Ovary (tissue), 7 donors: ENCODE measurements at regions not wholly inside any gene's neighbourhood (a gene's known extent, or its start where the extent isn't known, plus 50 kb on each side); places are given as distances from the start of the nearest gene placed in this dataset.

Experiments
- DNase-seq, 5 donors: peaks; one replicate each; pipeline ENCODE4 v3.0.0-alpha.2; 2019 to 2020
- H3K27ac ChIP-seq, 2 donors: fragments of 200-600 bp; one replicate each; pipeline versions ENCODE4 v1.5.1 to v1.8.0; 2019 to 2022
- H3K27me3 ChIP-seq: fragments of 200-600 bp; one replicate; pipeline ENCODE4 v1.8.0; 2022
- H3K36me3 ChIP-seq: fragments of 200-600 bp; sonication (generic); one replicate; pipeline ENCODE4 v1.5.1; 2019
- H3K4me1 ChIP-seq: one replicate; pipeline ENCODE4 v1.8.1; 2013; ENCODE audit warnings: mild to moderate bottlenecking, moderate library complexity; ENCODE audit not compliant: insufficient read depth
- H3K4me3 ChIP-seq: fragments of 200-600 bp; sonication (generic); one replicate; pipeline ENCODE4 v1.5.1; 2017
- H3K9me3 ChIP-seq, 2 donors: fragments of 200-600 bp in 1 of 2; sonication (generic) in 1 of 2; one replicate each; pipeline versions ENCODE4 v1.5.1 to v1.8.1; 2013 to 2019; ENCODE audit warnings: mild to moderate bottlenecking in 1 of 2, moderate library complexity in 1 of 2
- EP300 ChIP-seq: sonication (generic); formaldehyde crosslinking; IDR thresholded peaks from one replicate; pipeline ENCODE4 v1.6.1; 2017; ENCODE audit warnings: antibody characterized with exemption
- POLR2A ChIP-seq: fragments of 450-650 bp; IDR thresholded peaks from one replicate; pipeline ENCODE4 v1.6.1; 2017; ENCODE audit warnings: antibody characterized with exemption, mild to moderate bottlenecking, moderate library complexity
- WGBS, 3 donors: extraction: QIAGEN DNeasy Blood & Tissue Kit in 1 of 3; methylation state at CpG; one replicate each; pipeline versions ENCODE4 v1.1.5 to v1.1.7; 2013 to 2017; 5-methylcytosine and 5-hydroxymethylcytosine counted together
- intact Hi-C, 4 donors: fragments of 100-400 bp; cut with DNase I; formaldehyde crosslinking; loops; one replicate each; pipeline versions ENCODE4 v1.11.0 to v1.15.1; 2022 to 2023
- TF ChIP-seq, protein P1 (sequence below), 3 donors: fragments of 450-650 bp in 2 of 3; fragments of 200-600 bp in 1 of 3; IDR thresholded peaks; one replicate each; pipeline versions ENCODE4 v1.5.1 to v1.8.0; 2016 to 2022; ENCODE audit warnings: antibody characterized with exemption in 3 of 3, mild to moderate bottlenecking in 1 of 3
- donor health status: DM: no; HTN: no; CAD: no; lungs with moderate emphysema.
- donor health status: DM: no; HTN: no; CAD: no.
- donor health status: Bipolar disorder and iron deficiency.
- donor health status: DM: no; HTN: no; CAD: no.
- donor health status: DM: yes; HTN: yes; CAD: no.

DNA sequence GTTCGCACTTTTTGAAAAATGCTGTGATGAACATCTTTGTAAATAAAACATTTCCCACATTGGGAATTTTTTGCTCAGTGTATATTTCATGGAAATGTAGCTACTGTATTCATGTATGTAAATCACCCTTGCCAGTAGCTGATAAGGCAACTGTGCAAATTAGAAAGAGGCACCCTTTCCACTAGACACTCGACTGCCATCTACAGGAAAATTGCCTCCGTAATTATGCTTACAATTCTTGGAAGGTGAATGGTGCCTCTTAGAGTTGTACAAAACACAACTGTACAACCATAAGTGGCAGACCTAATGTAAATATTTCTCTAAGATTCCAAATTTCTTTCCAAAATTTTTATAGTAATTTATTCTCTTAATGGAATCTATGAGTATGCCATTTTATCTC lies 491.7 kb downstream of the CCSER2 start:
- DNase-seq = no peak
- H3K27ac ChIP-seq = no peak overlapping the region
- H3K4me3 ChIP-seq = no peak overlapping the region
- no peaks in the 10 kb centered on the region for H3K4me1 ChIP-seq
- H3K9me3 ChIP-seq = no peaks in the 10 kb centered on the region
- intact Hi-C loops = no loop called here
- H3K36me3 ChIP-seq = no peaks in the 10 kb centered on the region
- WGBS, 3 donors = 70 to 82% (median 73%) methylated on average over 3 of the region's 3 CpGs
- no peaks in the 10 kb centered on the region for H3K27me3 ChIP-seq
- TF ChIP-seq EP300 = no peak

DNA sequence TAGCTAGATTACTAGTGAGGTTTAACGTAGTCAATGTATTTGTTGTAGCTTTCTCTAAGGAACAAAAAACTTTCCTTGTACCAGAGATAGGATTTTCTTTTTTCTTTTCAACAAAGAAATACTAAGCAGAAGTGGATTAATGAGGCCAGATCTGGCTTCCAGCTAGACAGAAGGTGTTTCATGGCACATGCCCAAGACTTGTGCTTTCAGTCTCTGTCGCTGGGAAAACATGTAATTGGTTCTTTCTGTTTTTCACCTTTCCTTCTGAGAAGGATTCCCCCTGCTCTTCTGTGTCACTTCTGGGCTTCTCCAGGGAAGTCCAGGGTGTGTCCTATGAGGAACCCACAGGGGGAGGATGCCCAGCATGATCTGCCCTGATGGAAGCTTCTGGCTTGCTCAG lies 492.2 kb downstream of the CCSER2 start:
- TF ChIP-seq EP300 (no peak), POLR2A (no peak)
- TF ChIP-seq, protein P1, sequence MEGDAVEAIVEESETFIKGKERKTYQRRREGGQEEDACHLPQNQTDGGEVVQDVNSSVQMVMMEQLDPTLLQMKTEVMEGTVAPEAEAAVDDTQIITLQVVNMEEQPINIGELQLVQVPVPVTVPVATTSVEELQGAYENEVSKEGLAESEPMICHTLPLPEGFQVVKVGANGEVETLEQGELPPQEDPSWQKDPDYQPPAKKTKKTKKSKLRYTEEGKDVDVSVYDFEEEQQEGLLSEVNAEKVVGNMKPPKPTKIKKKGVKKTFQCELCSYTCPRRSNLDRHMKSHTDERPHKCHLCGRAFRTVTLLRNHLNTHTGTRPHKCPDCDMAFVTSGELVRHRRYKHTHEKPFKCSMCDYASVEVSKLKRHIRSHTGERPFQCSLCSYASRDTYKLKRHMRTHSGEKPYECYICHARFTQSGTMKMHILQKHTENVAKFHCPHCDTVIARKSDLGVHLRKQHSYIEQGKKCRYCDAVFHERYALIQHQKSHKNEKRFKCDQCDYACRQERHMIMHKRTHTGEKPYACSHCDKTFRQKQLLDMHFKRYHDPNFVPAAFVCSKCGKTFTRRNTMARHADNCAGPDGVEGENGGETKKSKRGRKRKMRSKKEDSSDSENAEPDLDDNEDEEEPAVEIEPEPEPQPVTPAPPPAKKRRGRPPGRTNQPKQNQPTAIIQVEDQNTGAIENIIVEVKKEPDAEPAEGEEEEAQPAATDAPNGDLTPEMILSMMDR (IDR thresholded peaks at IDR 0.05) = no peak
- Histone ChIP-seq H3K27ac (no peak overlapping the region), H3K4me3 (no peak overlapping the region), H3K36me3 (no peaks in the 10 kb centered on the region), H3K9me3 (no peaks in the 10 kb centered on the region), H3K27me3 (no peaks in the 10 kb centered on the region), H3K4me1 (no peaks in the 10 kb centered on the region)
- intact Hi-C loops = no loop called here
- no peak for DNase-seq
- WGBS, 3 donors = 52 to 73% (median 66%) methylated on average over 2 of the region's 2 CpGs

DNA sequence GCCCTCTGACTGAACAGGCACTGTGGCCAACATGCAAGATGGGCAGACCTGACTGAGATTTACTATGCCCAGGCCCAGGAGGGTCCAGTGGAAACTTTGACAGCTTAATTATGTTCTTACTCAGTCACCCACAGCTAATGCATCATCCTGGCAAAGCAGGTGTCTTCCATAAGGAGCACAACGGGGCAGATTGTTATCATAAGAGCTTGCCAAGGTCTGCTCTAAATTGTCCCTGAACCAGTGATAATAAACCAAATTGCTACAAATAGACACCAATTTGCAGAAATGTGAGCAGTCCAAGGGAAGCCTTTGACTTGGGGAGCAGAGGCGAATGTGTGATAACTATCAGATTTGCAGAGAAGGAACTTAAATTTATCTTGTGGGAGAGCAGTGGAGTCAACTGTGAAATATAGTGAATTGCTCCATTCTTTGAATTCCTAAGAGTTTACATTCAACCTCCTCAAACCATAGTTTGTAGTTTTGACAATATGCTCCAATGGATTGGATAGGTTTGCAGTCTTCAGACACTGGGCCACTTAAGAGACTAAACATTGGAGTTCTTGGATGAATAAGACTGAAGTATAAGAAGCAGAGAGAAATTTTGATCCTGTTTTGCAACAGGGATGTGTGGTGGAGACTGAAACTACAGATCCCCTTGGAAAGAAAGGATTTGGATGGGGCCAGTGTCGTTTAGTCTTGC lies 494.7 kb downstream of the CCSER2 start:
- WGBS, 3 donors = 48 to 58% (median 54%) methylated on average over 3 of the region's 3 CpGs
- no peak overlapping the region for H3K27ac ChIP-seq
- H3K36me3 ChIP-seq = no peaks in the 10 kb centered on the region
- H3K4me3 ChIP-seq = no peak overlapping the region
- H3K4me1 ChIP-seq = no peaks in the 10 kb centered on the region
- H3K27me3 ChIP-seq = no peaks in the 10 kb centered on the region
- intact Hi-C loops = no loop called here
- no peaks in the 10 kb centered on the region for H3K9me3 ChIP-seq
- no peak for TF ChIP-seq POLR2A
- TF ChIP-seq EP300 = no peak
- TF ChIP-seq, protein P1 (IDR thresholded peaks at IDR 0.05) = no peak
- no peak for DNase-seq

DNA sequence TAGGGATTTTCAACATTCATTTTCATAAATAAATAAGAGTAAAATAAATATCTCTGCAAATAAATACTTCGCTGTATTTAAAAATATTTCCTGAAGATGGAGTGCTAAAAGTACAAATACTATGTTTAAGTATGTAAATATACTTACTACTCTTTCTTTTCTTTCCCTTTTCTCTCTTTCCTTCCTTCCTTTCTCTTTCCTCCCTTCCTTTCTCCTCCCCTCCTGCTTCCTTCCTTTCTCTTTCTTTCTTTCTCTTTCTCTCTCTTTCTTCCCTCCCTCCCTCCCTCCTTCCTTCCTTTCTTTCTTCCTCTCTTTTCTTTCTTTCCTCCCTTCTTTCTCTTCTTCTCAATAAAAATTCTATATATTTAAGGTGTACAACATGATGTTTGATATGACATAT lies 496.1 kb downstream of the CCSER2 start:
- Histone ChIP-seq H3K9me3 (no peaks in the 10 kb centered on the region), H3K36me3 (no peaks in the 10 kb centered on the region), H3K4me3 (no peak overlapping the region), H3K4me1 (no peaks in the 10 kb centered on the region), H3K27ac (no peak overlapping the region), H3K27me3 (no peaks in the 10 kb centered on the region)
- no peak for TF ChIP-seq POLR2A
- TF ChIP-seq, protein P1 (IDR thresholded peaks at IDR 0.05) = no peak
- no peak for TF ChIP-seq EP300
- intact Hi-C loops = no loop called here
- 30 to 56% (median 38%) methylated on average over 1 of the region's 1 CpG for WGBS, 3 donors
- no peak for DNase-seq

DNA sequence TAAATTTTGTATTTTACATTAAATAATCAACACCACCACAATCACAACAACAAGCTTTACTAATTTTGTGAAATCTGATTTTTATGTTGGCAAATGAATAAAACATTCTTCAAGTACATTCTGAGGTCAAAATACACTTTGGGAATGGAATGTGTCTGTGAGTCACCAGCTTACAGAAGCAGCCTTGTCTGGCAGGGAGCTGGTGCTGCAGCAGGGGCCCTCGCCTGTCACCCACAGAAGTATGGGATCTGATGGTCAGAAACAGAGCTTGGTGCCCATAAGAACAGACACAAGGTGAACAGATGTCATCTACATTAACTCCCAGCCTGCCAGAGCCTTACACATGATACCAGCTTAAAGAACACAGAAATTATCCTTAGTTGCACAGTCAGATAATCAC lies 496.9 kb downstream of the CCSER2 start:
- no peaks in the 10 kb centered on the region for H3K27me3 ChIP-seq
- intact Hi-C loops = loop anchor here in 1 of 4 donors (1.0 kb wide), 1 partner anchor 37 kb away; no protein-coding TSS in a partner anchor
- no peaks in the 10 kb centered on the region for H3K36me3 ChIP-seq
- WGBS, 3 donors = 37 to 48% (median 46%) methylated on average over 1 of the region's 1 CpG
- H3K4me3 ChIP-seq = no peak overlapping the region
- H3K27ac ChIP-seq = no peak overlapping the region
- no peak for TF ChIP-seq POLR2A
- TF ChIP-seq, protein P1 (IDR thresholded peaks at IDR 0.05) = no peak
- TF ChIP-seq EP300 = no peak
- no peak for DNase-seq
- H3K9me3 ChIP-seq = no peaks in the 10 kb centered on the region
- no peaks in the 10 kb centered on the region for H3K4me1 ChIP-seq
